B cell (primary cell): ENCODE measurements at regions not wholly inside any gene's neighbourhood (a gene's known extent, or its start where the extent isn't known, plus 50 kb on each side); places are given as distances from the start of the nearest gene placed in this dataset.
A peak's percentile ranks its signal among the peaks of the same experiment; 100 is the strongest.

Source experiments
- ATAC-seq: fragments of 200-7000 bp; cut with Tn5 transposase; one replicate; pipeline ENCODE4 v1.10.0; 2021; ENCODE audit warnings: low read depth, mild to moderate bottlenecking, moderate number of reproducible peaks, moderate library complexity
- CTCF ChIA-PET: fragments of 350-600 bp; sonication (Branson Sonifier 250); formaldehyde crosslinking; loops from one replicate; lab custom pipeline; 2021; ENCODE audit warnings: antibody characterized with exemption, inconsistent platforms; lab: Charles Lee
- POLR2A ChIA-PET: fragments of 350-600 bp; sonication (Branson Sonifier 250); formaldehyde crosslinking; loops from one replicate; lab custom pipeline; 2021; ENCODE audit warnings: antibody characterized with exemption; lab: Charles Lee
- DNase-seq: peaks from one replicate; pipeline ENCODE4 v3.0.0; 2013
- H2AFZ ChIP-seq: 2 replicates; pipeline ENCODE4 v1.6.1; 2012; ENCODE audit warnings: mild to moderate bottlenecking, low read depth, low read length; ENCODE audit not compliant: insufficient read depth, poor library complexity, severe bottlenecking
- H3K27ac ChIP-seq, 2 donors: 1 replicate in 1 of 2; 2 replicates in 1 of 2; pipeline ENCODE4 v1.5.1; 2012 to 2013; ENCODE audit warnings: low read length in 2 of 2, mild to moderate bottlenecking in 2 of 2, moderate library complexity in 1 of 2
- H3K27me3 ChIP-seq, 4 experiments: fragments of 200-600 bp in 1 of 4; sonication (generic) in 1 of 4; replicated peaks in 1 of 4; 1 replicate in 2 of 4; 2 replicates in 2 of 4; pipeline versions ENCODE4 v1.6.1 to v1.7.0; 2013 to 2016; ENCODE audit warnings: low read length in 3 of 4, mild to moderate bottlenecking in 2 of 4, mixed read lengths in 1 of 4, moderate library complexity in 1 of 4; ENCODE audit not compliant: insufficient read depth in 4 of 4, control insufficient read depth in 3 of 4; ENCODE audit errors: control extremely low read depth in 1 of 4
- H3K36me3 ChIP-seq, 2 experiments: replicated peaks in 1 of 2; 1 replicate in 1 of 2; 2 replicates in 1 of 2; pipeline versions ENCODE4 v1.6.1 to v1.7.1; 2013; ENCODE audit warnings: low read length in 1 of 2; ENCODE audit not compliant: insufficient read depth in 2 of 2, control insufficient read depth in 1 of 2; ENCODE audit errors: control extremely low read depth in 1 of 2, extremely low read depth in 1 of 2
- H3K4me1 ChIP-seq, 2 donors: fragments of 200-600 bp in 1 of 2; sonication (generic) in 1 of 2; 1 replicate in 1 of 2; 2 replicates in 1 of 2; pipeline versions ENCODE4 v1.5.1 to v1.6.1; 2013 to 2017; ENCODE audit warnings: low read length in 2 of 2; ENCODE audit not compliant: control insufficient read depth in 2 of 2, insufficient read depth in 2 of 2
- H3K4me2 ChIP-seq: replicated peaks from 2 replicates; pipeline ENCODE3; 2012; ENCODE audit warnings: mild to moderate bottlenecking, low read depth, low read length; ENCODE audit not compliant: poor library complexity, severe bottlenecking
- H3K4me3 ChIP-seq, 5 experiments: fragments of 200-600 bp in 1 of 5; sonication (generic) in 1 of 5; 1 replicate in 3 of 5; 2 replicates in 2 of 5; pipeline versions ENCODE4 v1.5.1 to v1.7.0; 2011 to 2016; ENCODE audit warnings: low read length in 4 of 5, mild to moderate bottlenecking in 4 of 5, low read depth in 2 of 5, control low read depth in 1 of 5, moderate library complexity in 1 of 5; ENCODE audit not compliant: insufficient read depth in 1 of 5; ENCODE audit errors: control extremely low read depth in 1 of 5, extremely low read depth in 1 of 5
- H3K79me2 ChIP-seq: fragments of 200-600 bp; sonication (generic); one replicate; pipeline ENCODE4 v1.6.0; 2016; ENCODE audit warnings: low read length; ENCODE audit not compliant: control insufficient read depth, insufficient read depth
- H3K9ac ChIP-seq: fragments of 200-600 bp; sonication (generic); 2 replicates; pipeline ENCODE4 v1.6.1; 2017; ENCODE audit warnings: mild to moderate bottlenecking, low read length, moderate library complexity
- H3K9me3 ChIP-seq, 3 donors: one replicate each; pipeline versions ENCODE4 v1.6.1 to v1.7.1; 2013; ENCODE audit warnings: low read length in 2 of 3; ENCODE audit not compliant: control insufficient read depth in 2 of 3, insufficient read depth in 1 of 3; ENCODE audit errors: control extremely low read depth in 1 of 3
- H4K20me1 ChIP-seq: 2 replicates; pipeline ENCODE4 v1.6.0; 2012; ENCODE audit warnings: mild to moderate bottlenecking, low read length; ENCODE audit not compliant: insufficient read depth, control insufficient read depth, poor library complexity, severe bottlenecking
- H3K27ac Mint-ChIP-seq: one replicate; pipeline ENCODE4 v1.8.0; 2021; ENCODE audit warnings: mixed read lengths
- H3K27me3 Mint-ChIP-seq: one replicate; pipeline ENCODE4 v1.8.0; 2021; ENCODE audit warnings: mixed read lengths
- H3K4me1 Mint-ChIP-seq: one replicate; pipeline ENCODE4 v1.8.0; 2021; ENCODE audit warnings: mixed read lengths
- H3K4me3 Mint-ChIP-seq: one replicate; pipeline ENCODE4 v1.8.0; 2021; ENCODE audit warnings: mixed read lengths
- H3K9me3 Mint-ChIP-seq: one replicate; pipeline ENCODE4 v1.8.0; 2022; ENCODE audit warnings: mixed read lengths; ENCODE audit not compliant: insufficient read depth
- EZH2 ChIP-seq: IDR thresholded peaks from 2 replicates; pipeline ENCODE4 v1.6.1; 2012; ENCODE audit warnings: borderline replicate concordance, low read depth, mild to moderate bottlenecking, moderate library complexity, low read length; ENCODE audit not compliant: insufficient read depth, poor library complexity, severe bottlenecking
- WGBS: methylation state at CpG from one replicate; pipeline ENCODE4 v1.1.5; 2013; ENCODE audit warnings: missing lambda C conversion rate; ENCODE audit not compliant: insufficient coverage; 5-methylcytosine and 5-hydroxymethylcytosine counted together
- intact Hi-C: fragments of 100-400 bp; cut with micrococcal nuclease; formaldehyde crosslinking; loops from one replicate; pipeline ENCODE4 v1.10.0; 2022
- TF ChIP-seq, protein P1 (sequence below): fragments of 200-600 bp; IDR thresholded peaks from one replicate; pipeline ENCODE4 v1.8.0; 2022; ENCODE audit warnings: antibody characterized with exemption, mild to moderate bottlenecking

DNA sequence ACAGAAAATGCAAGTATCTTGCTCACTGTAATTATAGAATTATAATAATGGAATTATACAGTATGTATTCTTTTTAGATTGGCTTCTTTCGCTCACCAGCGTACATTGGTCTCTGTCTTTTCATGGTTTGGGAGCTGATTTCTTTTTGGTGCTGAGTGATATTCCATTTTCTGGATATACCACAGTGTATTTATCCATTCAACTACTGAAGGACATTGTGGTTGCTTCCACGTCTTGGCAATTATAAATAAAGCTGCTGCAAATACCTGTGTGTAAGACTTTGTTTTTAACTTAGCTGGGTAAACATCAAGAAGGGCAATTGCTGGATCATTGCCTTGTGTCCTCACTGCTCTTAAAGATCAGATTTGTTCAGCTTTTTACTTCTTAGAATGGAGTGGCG, 55.3 kb downstream of the SEPTIN7 start:
- DNase-seq (no peak), ATAC-seq (no peak)
- ChIA-PET POLR2A (no interaction called here), CTCF (interaction anchor here (0.5 to 1.5 kb wide), 4 partner anchors 10 to 146 kb away, joined by 3 to 5 read pairs (median 4); no protein-coding TSS in a partner anchor)
- no peak overlapping the region for H2AFZ ChIP-seq
- Mint-ChIP-seq H3K27me3 (no peaks in the 10 kb centered on the region), H3K4me3 (no peak overlapping the region), H3K9me3 (peaks cover 3% of the 10 kb centered on the region), H3K4me1 (peaks cover 63% of the 10 kb centered on the region), H3K27ac (no peak overlapping the region)
- peaks cover under 1 to 9% of the 10 kb centered on the region in 2 donors for H3K4me1 ChIP-seq
- H3K79me2 ChIP-seq = peaks cover 92% of the 10 kb centered on the region
- no peak overlapping the region for H3K4me3 ChIP-seq
- H4K20me1 ChIP-seq = peaks cover 58% of the 10 kb centered on the region
- no peak overlapping the region for H3K4me2 ChIP-seq
- intact Hi-C loops = loop anchor here (10.0 kb wide), 1 partner anchor 51 kb away; the partner anchor contains the start of gene SEPTIN7
- no peak for TF ChIP-seq EZH2
- TF ChIP-seq, protein P1, sequence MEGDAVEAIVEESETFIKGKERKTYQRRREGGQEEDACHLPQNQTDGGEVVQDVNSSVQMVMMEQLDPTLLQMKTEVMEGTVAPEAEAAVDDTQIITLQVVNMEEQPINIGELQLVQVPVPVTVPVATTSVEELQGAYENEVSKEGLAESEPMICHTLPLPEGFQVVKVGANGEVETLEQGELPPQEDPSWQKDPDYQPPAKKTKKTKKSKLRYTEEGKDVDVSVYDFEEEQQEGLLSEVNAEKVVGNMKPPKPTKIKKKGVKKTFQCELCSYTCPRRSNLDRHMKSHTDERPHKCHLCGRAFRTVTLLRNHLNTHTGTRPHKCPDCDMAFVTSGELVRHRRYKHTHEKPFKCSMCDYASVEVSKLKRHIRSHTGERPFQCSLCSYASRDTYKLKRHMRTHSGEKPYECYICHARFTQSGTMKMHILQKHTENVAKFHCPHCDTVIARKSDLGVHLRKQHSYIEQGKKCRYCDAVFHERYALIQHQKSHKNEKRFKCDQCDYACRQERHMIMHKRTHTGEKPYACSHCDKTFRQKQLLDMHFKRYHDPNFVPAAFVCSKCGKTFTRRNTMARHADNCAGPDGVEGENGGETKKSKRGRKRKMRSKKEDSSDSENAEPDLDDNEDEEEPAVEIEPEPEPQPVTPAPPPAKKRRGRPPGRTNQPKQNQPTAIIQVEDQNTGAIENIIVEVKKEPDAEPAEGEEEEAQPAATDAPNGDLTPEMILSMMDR = no peak
- H3K9me3 ChIP-seq = peaks cover 0 to 1% (median 0%) of the 10 kb centered on the region in 3 donors
- H3K27me3 ChIP-seq = no peaks in the 10 kb centered on the region
- H3K9ac ChIP-seq = no peak overlapping the region
- H3K27ac ChIP-seq = no peak overlapping the region
- WGBS = no CpG with 5 or more reads among the region's 4 CpGs
- H3K36me3 ChIP-seq = peaks cover 1 to 5% of the 10 kb centered on the region in 2 experiments

DNA sequence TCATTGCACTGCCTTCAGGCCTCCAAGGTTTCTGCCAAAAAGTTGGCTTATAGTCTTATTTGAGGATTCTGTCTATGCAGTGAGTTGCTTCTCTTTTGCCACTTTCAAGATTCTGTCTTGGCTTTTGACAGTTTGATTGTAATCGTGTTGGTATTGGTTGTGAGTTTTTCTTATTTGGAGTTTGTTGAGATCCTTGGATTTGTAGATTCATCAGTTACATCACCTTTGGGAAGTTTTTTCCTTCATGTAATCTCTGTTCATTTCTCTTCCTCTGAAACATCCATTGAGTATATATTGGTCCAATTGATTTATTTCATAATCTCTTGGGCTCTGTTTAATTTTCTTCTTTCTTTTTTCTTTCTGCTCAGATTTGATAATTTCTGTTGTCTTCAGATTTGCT, 59.8 kb downstream of the SEPTIN7 start:
- no peak overlapping the region for H3K4me3 ChIP-seq
- no peak for TF ChIP-seq EZH2
- TF ChIP-seq, protein P1 = no peak
- ChIA-PET POLR2A (no interaction called here), CTCF (no interaction called here)
- no CpG with 5 or more reads among the region's 1 CpG for WGBS
- peaks cover 3% of the 10 kb centered on the region for H3K9me3 Mint-ChIP-seq
- H3K4me2 ChIP-seq = no peak overlapping the region
- H3K9me3 ChIP-seq = peaks cover 0 to 1% (median 0%) of the 10 kb centered on the region in 3 donors
- peaks cover 67% of the 10 kb centered on the region for H3K79me2 ChIP-seq
- H3K4me3 Mint-ChIP-seq = no peak overlapping the region
- peaks cover 5 to 13% of the 10 kb centered on the region in 2 donors for H3K4me1 ChIP-seq
- H3K27ac ChIP-seq = peak overlapping the region in 1 of 2 donors; percentile 37
- H3K9ac ChIP-seq = no peak overlapping the region
- H3K27me3 Mint-ChIP-seq = no peaks in the 10 kb centered on the region
- no peaks in the 10 kb centered on the region for H3K27me3 ChIP-seq
- H3K27ac Mint-ChIP-seq = no peak overlapping the region
- H4K20me1 ChIP-seq = peaks cover 44% of the 10 kb centered on the region
- peaks cover 0 to 20% of the 10 kb centered on the region in 2 experiments for H3K36me3 ChIP-seq
- H2AFZ ChIP-seq = no peak overlapping the region
- no peak for ATAC-seq
- no peak for DNase-seq
- peaks cover 43% of the 10 kb centered on the region for H3K4me1 Mint-ChIP-seq
- intact Hi-C loops = loop anchor here (2.0 kb wide), 1 partner anchor 14 kb away; no protein-coding TSS in a partner anchor
